HG02884 (cell line): ENCODE measurements at regions not wholly inside any gene's neighbourhood (a gene's known extent, or its start where the extent isn't known, plus 50 kb on each side); places are given as distances from the start of the nearest gene placed in this dataset.
"Not testable (repeated sequence)": the region's sequence is repeated elsewhere in the genome, so short reads cannot be mapped to it uniquely, and the experiment has no call there.

Experiments
- ATAC-seq: cut with Tn5 transposase; IDR thresholded peaks from one replicate; pipeline ENCODE4 v1.9.1; 2021; ENCODE audit warnings: mild to moderate bottlenecking, moderate library complexity; ENCODE audit not compliant: unreplicated experiment

DNA sequence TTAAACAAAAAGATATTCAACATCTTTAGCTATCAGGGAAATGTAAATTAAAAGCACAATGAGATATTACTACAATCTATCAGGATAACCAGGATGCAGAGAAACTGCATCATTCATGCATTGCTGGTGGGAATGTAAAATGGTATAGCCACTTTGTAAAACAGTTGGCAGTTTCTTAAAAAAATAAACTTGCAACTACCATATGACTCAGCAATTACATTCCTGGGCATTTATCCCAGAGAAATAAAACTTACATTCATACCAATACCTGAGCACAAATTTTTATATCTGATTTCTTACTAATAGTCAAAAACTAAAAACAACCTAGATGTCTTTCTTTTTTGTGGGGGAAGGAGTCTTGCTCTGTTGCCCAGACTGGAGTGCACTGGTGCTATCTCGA is 190.3 kb upstream of the TAB2 start:
- no peak for ATAC-seq

- no peak for ATAC-seq
These were observed 188.9 kb upstream of the TAB2 start for GRCh38 chr6:149128489-149129145.

GRCh38 chr6:149129371-149130077 is 188.0 kb upstream of the TAB2 start:
- peak; percentile 66 for ATAC-seq

DNA sequence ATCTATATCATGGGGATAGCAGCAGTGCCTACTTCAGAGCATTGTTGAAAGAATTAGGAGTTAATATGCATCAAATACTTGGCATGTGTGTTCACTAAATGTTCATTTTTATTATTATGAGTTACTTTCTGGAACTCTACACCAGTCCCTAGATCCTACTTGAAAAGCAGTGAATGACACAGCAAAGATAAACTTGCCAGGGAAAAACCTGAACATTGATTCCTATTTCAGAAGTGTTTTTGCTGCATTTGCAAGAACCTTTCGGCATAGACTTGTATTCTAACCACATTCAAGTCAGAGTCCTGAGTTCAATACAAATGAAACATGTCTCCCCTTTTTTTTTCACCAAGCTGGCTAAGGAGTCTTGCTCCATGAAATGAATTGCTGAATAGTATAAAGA is 187.4 kb upstream of the TAB2 start:
- no peak for ATAC-seq

DNA sequence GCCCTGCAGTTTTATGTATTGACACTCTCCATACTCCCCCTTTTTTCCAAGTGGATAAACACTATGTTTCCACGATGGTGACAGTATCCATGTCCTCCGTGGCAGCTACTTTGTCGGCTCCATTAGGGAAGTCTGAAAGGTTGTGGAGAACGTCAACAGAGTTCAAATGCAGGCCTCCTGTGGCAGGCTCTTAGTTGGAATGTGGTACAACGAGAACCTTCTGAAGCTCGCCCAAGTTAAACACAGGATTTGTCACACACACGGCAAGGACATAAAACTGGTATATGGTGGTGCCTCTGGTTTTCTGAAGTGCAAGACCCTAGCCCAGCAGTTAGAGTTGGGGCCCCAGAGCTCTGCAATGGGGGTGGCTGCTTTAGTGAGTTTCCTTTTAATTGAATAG is 187.0 kb upstream of the TAB2 start:
- ATAC-seq: no peak

GRCh38 chr6:149131891-149132290 is 185.6 kb upstream of the TAB2 start:
- no peak for ATAC-seq

DNA sequence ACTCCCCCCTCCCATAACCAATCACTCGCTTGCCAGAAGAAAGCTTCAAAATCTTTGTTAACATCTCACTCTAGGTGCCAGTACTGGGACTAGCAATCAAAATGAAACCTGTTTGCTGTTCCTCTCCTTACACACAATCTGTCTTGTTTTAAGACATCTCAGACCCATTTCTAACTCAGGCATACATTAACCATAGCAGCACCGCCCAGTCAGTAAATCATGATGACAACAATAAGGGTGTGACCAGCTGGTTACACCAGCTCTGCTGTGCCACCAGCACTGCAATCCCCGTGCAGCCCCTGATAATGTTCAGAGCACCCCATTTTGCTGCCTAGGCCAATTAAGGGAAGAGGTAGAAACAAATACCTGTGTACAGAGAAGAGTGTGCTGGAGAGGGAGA is 185.2 kb upstream of the TAB2 start:
- no peak for ATAC-seq

GRCh38 chr6:149134511-149134933 is 183.0 kb upstream of the TAB2 start:
- ATAC-seq: no peak

DNA sequence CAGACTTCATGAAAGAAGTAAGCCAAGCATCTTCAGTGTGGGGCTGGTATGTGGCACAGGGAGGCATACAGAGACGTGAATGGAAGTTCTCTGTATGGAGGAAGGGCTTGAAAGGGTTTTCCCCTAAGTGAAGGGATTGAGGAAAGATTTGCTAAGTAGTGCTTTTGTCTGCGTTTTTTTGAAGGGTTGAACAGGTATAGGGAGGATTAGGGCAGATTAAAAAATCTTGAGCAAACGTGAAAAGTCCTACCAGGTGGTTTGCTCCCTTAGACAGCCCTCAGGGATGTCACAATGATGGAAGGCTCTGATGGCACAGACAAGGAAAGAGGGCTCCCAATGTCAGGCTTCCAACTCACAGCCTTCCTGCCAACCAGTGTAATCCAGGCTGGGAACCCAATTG is 181.7 kb upstream of the TAB2 start:
- ATAC-seq: no peak

GRCh38 chr6:149136273-149136912 is 181.1 kb upstream of the TAB2 start:
- no peak for ATAC-seq

GRCh38 chr6:149136913-149137286 is 180.6 kb upstream of the TAB2 start:
- no peak for ATAC-seq

DNA sequence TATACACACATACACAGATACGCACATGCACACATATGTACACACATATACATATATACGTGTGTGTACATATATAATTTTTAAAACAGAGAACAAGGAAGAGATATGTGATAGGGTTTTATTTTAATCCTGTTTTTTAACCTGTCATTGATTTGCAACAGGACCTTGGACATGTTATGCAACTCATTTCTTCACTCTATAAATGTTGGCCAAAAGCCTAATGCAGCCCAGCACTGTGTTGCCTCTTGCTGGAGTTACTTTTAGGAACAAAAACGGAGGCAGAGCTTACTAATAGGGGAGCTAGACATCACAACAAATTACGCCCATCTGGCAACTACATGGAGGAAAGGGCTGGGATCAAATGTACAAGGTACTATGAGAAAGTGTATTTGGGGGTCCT is 179.9 kb upstream of the TAB2 start:
- ATAC-seq: no peak

GRCh38 chr6:149138089-149138488 is 179.4 kb upstream of the TAB2 start:
- ATAC-seq: no peak

- no peak for ATAC-seq
These were observed 178.7 kb upstream of the TAB2 start for GRCh38 chr6:149138699-149139294.

- ATAC-seq: no peak
These were observed 177.8 kb upstream of the TAB2 start for GRCh38 chr6:149139782-149140136.

- ATAC-seq: peak; percentile 80
These were observed 177.2 kb upstream of the TAB2 start for GRCh38 chr6:149140137-149140909.

GRCh38 chr6:149140910-149141290 is 176.6 kb upstream of the TAB2 start:
- ATAC-seq: peak; percentile 53

DNA sequence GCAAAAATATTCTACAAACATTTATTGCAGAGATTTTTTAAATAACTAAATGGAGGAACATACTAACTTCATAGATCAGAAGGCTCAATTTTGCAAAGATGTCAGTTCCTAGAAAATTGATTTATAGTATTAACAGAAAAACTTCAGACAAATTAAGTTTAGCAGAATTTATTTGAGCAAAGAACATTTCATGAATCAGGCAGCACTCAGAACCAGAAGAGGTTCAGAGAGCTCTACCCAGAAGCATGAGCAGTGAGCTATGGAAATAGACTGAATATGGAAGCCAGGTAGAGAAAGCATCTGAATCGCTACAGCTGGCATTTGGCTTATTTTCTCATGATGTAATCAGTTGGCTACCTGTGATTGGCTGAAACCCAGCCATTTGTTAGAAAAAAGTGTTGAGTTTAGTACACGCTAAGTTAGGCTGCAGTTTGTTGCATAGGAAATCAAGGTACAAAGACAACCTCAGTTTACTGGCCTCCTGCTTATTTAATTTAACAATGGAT is 174.5 kb upstream of the TAB2 start:
- ATAC-seq: no peak

DNA sequence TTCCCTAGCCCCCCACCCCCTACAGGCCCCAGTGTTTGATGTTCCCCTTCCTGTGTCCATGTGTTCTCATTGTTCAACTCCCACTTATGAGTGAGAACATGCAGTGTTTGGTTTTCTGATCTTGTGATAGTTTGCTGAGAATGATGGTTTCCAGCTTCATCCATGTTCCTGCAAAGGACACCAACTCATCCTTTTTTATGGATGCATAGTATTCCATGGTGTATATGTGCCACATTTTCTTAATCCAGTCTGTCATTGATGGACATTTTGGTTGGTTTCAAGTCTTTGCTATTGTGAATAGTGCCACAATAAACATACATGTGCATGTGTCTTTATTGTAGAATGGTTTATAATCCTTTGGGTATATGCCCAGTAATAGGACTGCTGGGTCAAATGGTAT is 171.7 kb upstream of the TAB2 start:
- not testable (repeated sequence) for ATAC-seq

- no peak for ATAC-seq
These were observed 170.3 kb upstream of the TAB2 start for GRCh38 chr6:149147195-149147594.
